ENCODE measurements at regions not wholly inside any gene's neighbourhood (a gene's known extent, or its start where the extent isn't known, plus 50 kb on each side); places are given as distances from the start of the nearest gene placed in this dataset.

GRCh38 chr10:106136175-106136574 lies 1028.3 kb downstream of the SORCS1 start:
- Histone ChIP-seq H3K36me3 (ENCODE audit: insufficient read depth, insufficient read length, low read length) (no peaks in the 10 kb centered on the region), H3K27me3 (ENCODE audit: insufficient read depth, insufficient read length) (no peaks in the 10 kb centered on the region), H3K9me3 (ENCODE audit: insufficient read depth, low read length) (no peaks in the 10 kb centered on the region), H3K4me3 (ENCODE audit: insufficient read length, low read depth) (no peak overlapping the region), H3K4me1 (ENCODE audit: insufficient read depth, insufficient read length) (no peaks in the 10 kb centered on the region), H3K9ac (ENCODE audit: insufficient read length, low read depth) (no peak overlapping the region)
- no peak for DNase-seq (ENCODE audit: low read depth, low spot score)
- TF ChIP-seq ZNF274 (IDR thresholded peaks at IDR 0.05; ENCODE audit: low read depth, low read length) (no peak), SUZ12 (IDR thresholded peaks at IDR 0.05; ENCODE audit: extremely low read depth, insufficient read depth, insufficient read length) (no peak), YY1 (IDR thresholded peaks at IDR 0.05; ENCODE audit: insufficient read depth, insufficient read length) (no peak)

- no peak overlapping the region for H3K9ac ChIP-seq (ENCODE audit: insufficient read length, low read depth)
- H3K27me3 ChIP-seq (ENCODE audit: insufficient read depth, insufficient read length): no peaks in the 10 kb centered on the region
- TF ChIP-seq SUZ12 (IDR thresholded peaks at IDR 0.05; ENCODE audit: extremely low read depth, insufficient read depth, insufficient read length): no peak
- no peak for TF ChIP-seq YY1 (IDR thresholded peaks at IDR 0.05; ENCODE audit: insufficient read depth, insufficient read length)
- TF ChIP-seq ZNF274 (IDR thresholded peaks at IDR 0.05; ENCODE audit: low read depth, low read length): no peak
- H3K9me3 ChIP-seq (ENCODE audit: insufficient read depth, low read length): no peaks in the 10 kb centered on the region
- no peak overlapping the region for H3K4me3 ChIP-seq (ENCODE audit: insufficient read length, low read depth)
- no peak for DNase-seq (ENCODE audit: low read depth, low spot score)
- no peaks in the 10 kb centered on the region for H3K36me3 ChIP-seq (ENCODE audit: insufficient read depth, insufficient read length, low read length)
- no peaks in the 10 kb centered on the region for H3K4me1 ChIP-seq (ENCODE audit: insufficient read depth, insufficient read length)
Observed at GRCh38 chr10:106134326-106135000, 1030.0 kb downstream of the SORCS1 start.

GRCh38 chr10:106133451-106133850 lies 1031.1 kb downstream of the SORCS1 start:
- no peaks in the 10 kb centered on the region for H3K4me1 ChIP-seq (ENCODE audit: insufficient read depth, insufficient read length)
- TF ChIP-seq ZNF274 (IDR thresholded peaks at IDR 0.05; ENCODE audit: low read depth, low read length): no peak
- no peak for TF ChIP-seq SUZ12 (IDR thresholded peaks at IDR 0.05; ENCODE audit: extremely low read depth, insufficient read depth, insufficient read length)
- no peak for TF ChIP-seq YY1 (IDR thresholded peaks at IDR 0.05; ENCODE audit: insufficient read depth, insufficient read length)
- DNase-seq (ENCODE audit: low read depth, low spot score): no peak
- no peak overlapping the region for H3K4me3 ChIP-seq (ENCODE audit: insufficient read length, low read depth)
- no peaks in the 10 kb centered on the region for H3K36me3 ChIP-seq (ENCODE audit: insufficient read depth, insufficient read length, low read length)
- H3K9ac ChIP-seq (ENCODE audit: insufficient read length, low read depth): no peak overlapping the region
- H3K9me3 ChIP-seq (ENCODE audit: insufficient read depth, low read length): no peaks in the 10 kb centered on the region
- H3K27me3 ChIP-seq (ENCODE audit: insufficient read depth, insufficient read length): no peaks in the 10 kb centered on the region

- Histone ChIP-seq H3K36me3 (ENCODE audit: insufficient read depth, insufficient read length, low read length) (no peaks in the 10 kb centered on the region), H3K4me3 (ENCODE audit: insufficient read length, low read depth) (no peak overlapping the region), H3K4me1 (ENCODE audit: insufficient read depth, insufficient read length) (no peaks in the 10 kb centered on the region), H3K9ac (ENCODE audit: insufficient read length, low read depth) (no peak overlapping the region), H3K9me3 (ENCODE audit: insufficient read depth, low read length) (no peaks in the 10 kb centered on the region), H3K27me3 (ENCODE audit: insufficient read depth, insufficient read length) (no peaks in the 10 kb centered on the region)
- TF ChIP-seq ZNF274 (IDR thresholded peaks at IDR 0.05; ENCODE audit: low read depth, low read length): no peak
- TF ChIP-seq YY1 (IDR thresholded peaks at IDR 0.05; ENCODE audit: insufficient read depth, insufficient read length): no peak
- TF ChIP-seq SUZ12 (IDR thresholded peaks at IDR 0.05; ENCODE audit: extremely low read depth, insufficient read depth, insufficient read length): no peak
- no peak for DNase-seq (ENCODE audit: low read depth, low spot score)
Observed at GRCh38 chr10:106132956-106133355, 1031.5 kb downstream of the SORCS1 start.

- Histone ChIP-seq H3K4me3 (ENCODE audit: insufficient read length, low read depth) (no peak overlapping the region), H3K36me3 (ENCODE audit: insufficient read depth, insufficient read length, low read length) (no peaks in the 10 kb centered on the region), H3K9ac (ENCODE audit: insufficient read length, low read depth) (no peak overlapping the region), H3K9me3 (ENCODE audit: insufficient read depth, low read length) (no peaks in the 10 kb centered on the region), H3K27me3 (ENCODE audit: insufficient read depth, insufficient read length) (no peaks in the 10 kb centered on the region), H3K4me1 (ENCODE audit: insufficient read depth, insufficient read length) (no peaks in the 10 kb centered on the region)
- DNase-seq (ENCODE audit: low read depth, low spot score): no peak
- TF ChIP-seq ZNF274 (IDR thresholded peaks at IDR 0.05; ENCODE audit: low read depth, low read length) (no peak), YY1 (IDR thresholded peaks at IDR 0.05; ENCODE audit: insufficient read depth, insufficient read length) (no peak), SUZ12 (IDR thresholded peaks at IDR 0.05; ENCODE audit: extremely low read depth, insufficient read depth, insufficient read length) (no peak)
Observed at GRCh38 chr10:106114656-106115186, 1049.8 kb downstream of the SORCS1 start.

GRCh38 chr10:106111246-106111645 lies 1053.3 kb downstream of the SORCS1 start:
- Histone ChIP-seq H3K27me3 (ENCODE audit: insufficient read depth, insufficient read length) (no peaks in the 10 kb centered on the region), H3K36me3 (ENCODE audit: insufficient read depth, insufficient read length, low read length) (no peaks in the 10 kb centered on the region), H3K4me3 (ENCODE audit: insufficient read length, low read depth) (no peak overlapping the region), H3K9ac (ENCODE audit: insufficient read length, low read depth) (no peak overlapping the region), H3K9me3 (ENCODE audit: insufficient read depth, low read length) (no peaks in the 10 kb centered on the region), H3K4me1 (ENCODE audit: insufficient read depth, insufficient read length) (no peaks in the 10 kb centered on the region)
- no peak for TF ChIP-seq YY1 (IDR thresholded peaks at IDR 0.05; ENCODE audit: insufficient read depth, insufficient read length)
- no peak for TF ChIP-seq SUZ12 (IDR thresholded peaks at IDR 0.05; ENCODE audit: extremely low read depth, insufficient read depth, insufficient read length)
- no peak for TF ChIP-seq ZNF274 (IDR thresholded peaks at IDR 0.05; ENCODE audit: low read depth, low read length)
- no peak for DNase-seq (ENCODE audit: low read depth, low spot score)

- Histone ChIP-seq H3K9ac (ENCODE audit: insufficient read length, low read depth) (no peak overlapping the region), H3K4me1 (ENCODE audit: insufficient read depth, insufficient read length) (no peaks in the 10 kb centered on the region), H3K4me3 (ENCODE audit: insufficient read length, low read depth) (no peak overlapping the region), H3K27me3 (ENCODE audit: insufficient read depth, insufficient read length) (no peaks in the 10 kb centered on the region), H3K9me3 (ENCODE audit: insufficient read depth, low read length) (no peaks in the 10 kb centered on the region), H3K36me3 (ENCODE audit: insufficient read depth, insufficient read length, low read length) (no peaks in the 10 kb centered on the region)
- TF ChIP-seq ZNF274 (IDR thresholded peaks at IDR 0.05; ENCODE audit: low read depth, low read length) (no peak), SUZ12 (IDR thresholded peaks at IDR 0.05; ENCODE audit: extremely low read depth, insufficient read depth, insufficient read length) (no peak), YY1 (IDR thresholded peaks at IDR 0.05; ENCODE audit: insufficient read depth, insufficient read length) (no peak)
- DNase-seq (ENCODE audit: low read depth, low spot score): no peak
Observed at GRCh38 chr10:106107706-106108105, 1056.8 kb downstream of the SORCS1 start.

Data from NT2/D1 (cell line).